PFSK-1 (cell line): ENCODE measurements at regions not wholly inside any gene's neighbourhood (a gene's known extent, or its start where the extent isn't known, plus 50 kb on each side); places are given as distances from the start of the nearest gene placed in this dataset.

Experiments
- FOXP2 ChIP-seq: optimal IDR thresholded peaks from 2 replicates; pipeline ENCODE3; 2011; ENCODE audit warnings: borderline replicate concordance, control low read depth, inconsistent platforms; ENCODE audit not compliant: insufficient read depth; ENCODE audit errors: extremely low read length, extremely low read depth
- POLR2AphosphoS5 ChIP-seq: IDR thresholded peaks from 2 replicates; pipeline ENCODE4 v1.6.1; 2012; ENCODE audit warnings: low read depth, mild to moderate bottlenecking, control low read depth, low read length, moderate library complexity
- REST ChIP-seq, 2 experiments: IDR thresholded peaks; 2 replicates each; pipeline versions ENCODE4 v1.6.1 to v1.8.0; 2011 to 2012; ENCODE audit warnings: low read depth in 2 of 2, low read length in 2 of 2, control low read depth in 1 of 2, inconsistent platforms in 1 of 2, mild to moderate bottlenecking in 1 of 2, moderate library complexity in 1 of 2; ENCODE audit not compliant: insufficient read depth in 1 of 2
- SIN3A ChIP-seq: IDR thresholded peaks from 2 replicates; pipeline ENCODE4 v1.6.1; 2012; ENCODE audit warnings: mild to moderate bottlenecking, low read length, moderate library complexity, borderline replicate concordance; ENCODE audit not compliant: insufficient read depth
- TAF1 ChIP-seq: IDR thresholded peaks from 2 replicates; pipeline ENCODE4 v1.6.1; 2012; ENCODE audit warnings: low read length, control low read depth, borderline replicate concordance; ENCODE audit not compliant: insufficient read depth

- TF ChIP-seq SIN3A, result no peak
- TF ChIP-seq TAF1, result no peak
- TF ChIP-seq REST (IDR thresholded peaks at IDR 0.05; ENCODE audit: insufficient read depth in 1 of 2, low read depth in 2 of 2, low read length in 2 of 2), result no peak
- no peak for TF ChIP-seq FOXP2
- TF ChIP-seq POLR2AphosphoS5, result no peak
Measured at GRCh38 chr10:8719971-8720370, 665.5 kb downstream of the GATA3 start.

DNA sequence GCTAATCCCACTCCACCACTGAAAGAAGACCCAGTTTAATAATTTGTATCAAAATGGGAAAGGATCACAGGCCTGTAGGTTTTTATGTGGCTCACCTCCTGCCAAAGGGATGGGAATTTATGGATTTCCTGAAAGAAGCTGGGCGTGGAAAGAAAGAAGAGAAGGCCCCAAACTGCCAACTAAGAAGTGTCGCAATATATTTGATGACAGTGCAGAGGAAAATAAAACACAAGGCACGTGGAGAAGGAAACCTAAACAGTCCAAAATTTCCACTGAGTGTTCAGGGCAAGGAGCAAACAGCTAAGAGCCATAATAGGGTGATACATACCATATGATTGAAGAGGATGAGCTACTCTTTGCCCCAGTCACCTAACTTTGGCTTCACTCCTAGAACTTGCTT, 667.2 kb downstream of the GATA3 start:
- no peak for TF ChIP-seq REST (IDR thresholded peaks at IDR 0.05; ENCODE audit: insufficient read depth in 1 of 2, low read depth in 2 of 2, low read length in 2 of 2)
- no peak for TF ChIP-seq SIN3A
- TF ChIP-seq TAF1, result no peak
- no peak for TF ChIP-seq FOXP2
- TF ChIP-seq POLR2AphosphoS5, result no peak

DNA sequence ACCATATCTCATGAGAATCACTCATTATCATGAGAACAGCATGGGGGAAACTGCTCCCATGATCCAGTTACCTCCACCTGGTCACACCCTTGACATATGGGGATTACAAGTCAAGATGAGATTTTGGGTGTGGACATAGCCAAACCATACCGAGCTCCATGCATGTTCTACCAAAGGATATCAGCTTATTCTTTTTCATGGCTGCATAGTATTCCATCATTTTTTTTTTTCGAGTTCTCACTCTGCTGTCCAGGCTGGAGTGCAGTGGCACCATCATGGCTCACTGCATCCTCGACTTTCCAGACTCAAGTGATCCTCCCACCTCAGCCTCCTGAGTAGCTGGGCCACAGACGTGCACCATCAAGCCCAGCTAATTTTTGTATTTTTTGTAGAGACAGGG, 668.3 kb downstream of the GATA3 start:
- TF ChIP-seq FOXP2 (no peak), REST (IDR thresholded peaks at IDR 0.05; ENCODE audit: insufficient read depth in 1 of 2, low read depth in 2 of 2, low read length in 2 of 2) (no peak), POLR2AphosphoS5 (no peak), TAF1 (no peak), SIN3A (no peak)

GRCh38 chr10:8725343-8725742, 670.9 kb downstream of the GATA3 start:
- TF ChIP-seq TAF1, result no peak

GRCh38 chr10:8726084-8726778, 671.7 kb downstream of the GATA3 start:
- TF ChIP-seq POLR2AphosphoS5 (no peak), FOXP2 (no peak), REST (IDR thresholded peaks at IDR 0.05; ENCODE audit: insufficient read depth in 1 of 2, low read depth in 2 of 2, low read length in 2 of 2) (no peak), SIN3A (no peak), TAF1 (no peak)
